Neuron (in vitro differentiated cells): ENCODE measurements at regions not wholly inside any gene's neighbourhood (a gene's known extent, or its start where the extent isn't known, plus 50 kb on each side); places are given as distances from the start of the nearest gene placed in this dataset.
A peak's percentile ranks its signal among the peaks of the same experiment; 100 is the strongest.

ENCODE experiments used
- H2AFZ ChIP-seq: one replicate; pipeline ENCODE4 v1.6.1; 2013; ENCODE audit warnings: low read depth, mild to moderate bottlenecking, inconsistent platforms, low read length, moderate library complexity
- H3K27me3 ChIP-seq: one replicate; pipeline ENCODE4 v1.6.1; 2013; ENCODE audit warnings: low read length; ENCODE audit not compliant: insufficient read depth
- H3K36me3 ChIP-seq: one replicate; pipeline ENCODE4 v1.6.1; 2013; ENCODE audit warnings: low read length; ENCODE audit not compliant: insufficient read depth
- H3K4me1 ChIP-seq: one replicate; pipeline ENCODE4 v1.6.1; 2013; ENCODE audit warnings: low read length; ENCODE audit not compliant: insufficient read depth
- H3K4me3 ChIP-seq: 2 replicates; pipeline ENCODE4 v1.5.1; 2013; ENCODE audit warnings: mild to moderate bottlenecking, low read length, moderate library complexity
- H3K9me3 ChIP-seq: one replicate; pipeline ENCODE4 v1.6.1; 2013; ENCODE audit warnings: low read length

DNA sequence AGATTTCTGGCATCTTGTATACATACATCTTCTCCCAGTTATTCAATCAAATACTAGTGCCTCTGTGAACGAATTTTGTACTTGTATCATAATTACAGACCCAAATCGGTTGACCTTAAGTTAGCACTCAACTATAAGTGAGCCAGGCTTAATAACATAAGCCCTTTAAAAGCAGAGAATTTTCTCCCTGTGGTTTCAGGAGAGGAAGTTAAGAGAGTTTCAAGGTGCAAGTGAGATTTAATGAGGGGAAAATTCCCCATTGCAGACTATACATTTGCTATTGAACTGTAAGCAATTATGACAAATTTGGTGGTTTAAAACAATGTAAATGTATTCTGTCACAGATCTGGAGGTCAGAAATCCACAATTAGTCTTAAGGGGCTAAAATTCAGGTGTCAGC, 261.9 kb upstream of the NREP start:
- Histone ChIP-seq H3K4me3 (no peak overlapping the region), H2AFZ (no peak overlapping the region), H3K36me3 (no peaks in the 10 kb centered on the region), H3K27me3 (no peaks in the 10 kb centered on the region), H3K9me3 (no peaks in the 10 kb centered on the region), H3K4me1 (no peaks in the 10 kb centered on the region)

DNA sequence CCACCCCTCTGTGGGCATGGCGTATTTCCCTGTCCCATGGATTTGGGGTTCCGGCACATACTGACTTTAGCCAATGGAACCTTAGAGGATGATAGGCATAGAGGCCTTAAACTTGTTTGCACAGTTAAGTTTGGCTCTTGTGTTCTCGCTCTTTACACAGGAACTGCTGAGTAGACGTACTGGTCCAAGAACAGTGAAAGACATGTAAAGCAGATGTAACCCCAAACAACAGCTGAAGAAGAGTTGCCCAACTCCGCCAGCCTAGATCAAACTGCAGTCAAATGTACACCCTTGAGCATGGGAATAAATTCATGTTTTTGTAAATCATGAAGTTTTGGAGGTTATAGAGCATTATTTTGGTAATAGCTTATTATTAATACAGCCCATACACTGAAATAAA, 260.0 kb upstream of the NREP start:
- Histone ChIP-seq H3K9me3 (no peaks in the 10 kb centered on the region), H3K27me3 (no peaks in the 10 kb centered on the region), H3K4me3 (no peak overlapping the region), H3K4me1 (peaks cover 7% of the 10 kb centered on the region), H2AFZ (no peak overlapping the region), H3K36me3 (no peaks in the 10 kb centered on the region)

DNA sequence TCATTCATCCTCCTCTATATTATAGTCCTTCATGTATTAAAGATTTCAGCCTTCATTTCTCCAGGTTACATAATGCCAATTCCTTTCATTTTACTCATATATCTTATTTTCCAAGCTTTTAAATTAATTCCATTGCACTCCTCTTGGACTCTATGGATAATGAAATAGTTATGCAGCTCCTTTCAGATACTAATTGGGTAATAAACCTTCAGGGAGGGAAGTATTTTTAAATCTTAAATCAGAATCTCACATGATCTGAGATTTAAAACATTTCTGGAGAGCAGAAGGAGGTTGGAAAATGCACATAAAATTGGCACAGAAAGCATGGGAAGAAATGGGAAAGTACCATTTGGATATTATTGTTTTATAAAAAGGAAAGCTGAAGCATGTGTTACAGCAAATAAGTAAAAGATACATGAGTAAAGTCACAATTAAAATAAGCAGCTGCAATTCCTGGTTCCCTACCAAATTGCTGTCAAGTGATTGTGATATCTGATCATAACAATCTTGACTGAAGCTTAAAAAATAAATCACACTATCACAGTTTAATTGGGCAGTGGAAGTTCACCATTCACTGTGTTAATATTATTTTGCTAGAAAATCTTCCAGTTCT, 257.9 kb upstream of the NREP start:
- peaks cover 10% of the 10 kb centered on the region for H3K4me1 ChIP-seq
- H3K36me3 ChIP-seq = no peaks in the 10 kb centered on the region
- no peaks in the 10 kb centered on the region for H3K27me3 ChIP-seq
- no peaks in the 10 kb centered on the region for H3K9me3 ChIP-seq
- no peak overlapping the region for H2AFZ ChIP-seq
- no peak overlapping the region for H3K4me3 ChIP-seq

DNA sequence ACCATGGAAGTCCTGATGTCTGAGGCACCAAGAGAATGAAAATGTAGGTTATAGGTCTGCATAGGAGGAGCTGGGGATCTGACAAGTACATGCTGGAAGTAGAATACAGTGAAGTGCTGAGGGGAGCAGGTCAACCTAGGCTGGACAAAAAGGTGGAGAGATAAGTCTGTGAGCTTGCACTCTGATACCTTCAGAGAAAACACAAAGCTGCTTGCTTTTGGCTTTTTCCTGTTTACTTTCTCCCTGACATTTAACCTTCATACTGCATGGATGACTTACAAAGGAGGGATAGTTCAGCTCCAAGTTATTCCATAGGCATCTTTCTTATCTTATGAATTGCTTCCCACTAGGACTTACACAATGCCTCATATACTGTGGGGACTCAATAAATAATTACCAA, 256.7 kb upstream of the NREP start:
- Histone ChIP-seq H2AFZ (no peak overlapping the region), H3K27me3 (no peaks in the 10 kb centered on the region), H3K4me3 (no peak overlapping the region), H3K36me3 (no peaks in the 10 kb centered on the region), H3K9me3 (no peaks in the 10 kb centered on the region), H3K4me1 (peaks cover 10% of the 10 kb centered on the region)

DNA sequence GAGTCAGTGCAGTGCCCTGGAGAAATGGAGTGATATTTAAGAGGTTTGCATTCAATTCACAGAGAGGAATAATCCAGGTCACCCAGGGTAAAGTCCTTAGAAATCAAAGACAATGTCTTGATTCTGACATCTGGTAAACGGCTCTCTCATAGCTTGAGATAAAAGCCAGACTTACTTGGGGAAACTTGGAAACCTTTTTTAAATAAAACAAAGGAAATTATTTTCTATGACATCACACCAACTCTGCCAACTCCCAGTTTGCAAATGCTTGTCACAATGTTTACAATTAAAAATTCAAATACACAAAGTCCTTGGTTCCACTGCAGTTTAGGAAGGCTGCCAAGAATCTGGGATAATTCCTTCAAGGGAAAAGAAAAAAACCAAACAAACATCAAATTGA, 255.1 kb upstream of the NREP start:
- Histone ChIP-seq H3K9me3 (no peaks in the 10 kb centered on the region), H3K36me3 (no peaks in the 10 kb centered on the region), H3K4me1 (peaks cover 10% of the 10 kb centered on the region), H3K27me3 (no peaks in the 10 kb centered on the region), H3K4me3 (no peak overlapping the region), H2AFZ (no peak overlapping the region)

DNA sequence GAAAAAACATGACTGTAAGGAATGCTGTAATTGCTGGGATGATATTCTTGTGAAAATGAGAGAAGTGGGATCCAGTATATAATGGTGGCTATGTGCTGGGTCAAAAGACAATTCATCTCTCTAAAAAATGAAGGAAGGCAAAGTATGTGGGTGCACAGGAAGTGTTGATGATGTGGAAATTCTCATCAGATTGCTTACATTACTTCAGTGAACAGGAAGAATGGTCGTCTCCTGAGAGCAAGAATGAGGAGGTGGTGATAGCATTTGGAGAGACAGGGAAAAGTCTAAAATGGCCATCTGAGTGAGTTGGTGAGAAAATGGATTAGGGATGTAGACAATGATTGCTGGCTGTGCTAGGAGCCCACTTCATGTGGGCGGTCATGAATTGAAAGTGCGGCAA, 253.5 kb upstream of the NREP start:
- peaks cover 10% of the 10 kb centered on the region for H3K4me1 ChIP-seq
- H3K36me3 ChIP-seq = no peaks in the 10 kb centered on the region
- H3K4me3 ChIP-seq = no peak overlapping the region
- no peaks in the 10 kb centered on the region for H3K9me3 ChIP-seq
- H2AFZ ChIP-seq = no peak overlapping the region
- H3K27me3 ChIP-seq = no peaks in the 10 kb centered on the region

DNA sequence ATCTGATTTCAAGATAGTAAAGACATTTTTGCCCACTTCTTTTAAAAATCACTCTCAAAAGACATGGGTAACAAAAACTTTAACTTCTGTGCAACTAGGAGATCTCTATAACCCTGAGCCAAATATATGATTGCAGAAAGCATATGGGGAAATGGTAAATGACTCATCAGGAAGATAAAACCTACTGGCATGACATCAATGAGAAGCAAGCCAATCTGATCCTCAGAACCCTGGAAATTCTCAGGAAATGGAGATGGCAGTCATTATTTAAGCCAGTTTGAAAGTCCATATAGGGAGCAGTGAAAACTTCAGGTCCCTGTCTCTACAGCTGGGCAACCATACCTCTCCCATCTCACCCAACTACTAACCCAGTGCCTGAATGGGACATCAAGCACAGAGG, 249.7 kb upstream of the NREP start:
- Histone ChIP-seq H3K4me1 (peaks cover under 1% of the 10 kb centered on the region), H3K9me3 (no peaks in the 10 kb centered on the region), H3K4me3 (no peak overlapping the region), H2AFZ (no peak overlapping the region), H3K36me3 (no peaks in the 10 kb centered on the region), H3K27me3 (no peaks in the 10 kb centered on the region)

DNA sequence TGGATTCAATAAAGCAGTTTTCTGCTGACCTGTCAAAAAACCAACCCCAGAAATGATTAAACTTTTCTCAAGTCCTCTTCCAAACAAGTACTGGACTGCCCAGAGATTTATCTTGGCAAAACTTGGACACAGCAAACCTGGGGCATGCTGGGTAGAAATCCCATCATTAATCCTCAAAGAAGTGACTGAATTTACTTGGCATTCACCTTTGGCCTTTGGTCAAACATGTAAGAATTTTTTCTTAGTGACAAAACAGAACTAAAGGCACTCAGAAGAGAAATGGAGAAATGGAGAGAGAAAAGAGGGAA, 248.6 kb upstream of the NREP start:
- Histone ChIP-seq H3K36me3 (no peaks in the 10 kb centered on the region), H3K4me1 (no peaks in the 10 kb centered on the region), H2AFZ (no peak overlapping the region), H3K9me3 (no peaks in the 10 kb centered on the region), H3K27me3 (no peaks in the 10 kb centered on the region), H3K4me3 (no peak overlapping the region)

DNA sequence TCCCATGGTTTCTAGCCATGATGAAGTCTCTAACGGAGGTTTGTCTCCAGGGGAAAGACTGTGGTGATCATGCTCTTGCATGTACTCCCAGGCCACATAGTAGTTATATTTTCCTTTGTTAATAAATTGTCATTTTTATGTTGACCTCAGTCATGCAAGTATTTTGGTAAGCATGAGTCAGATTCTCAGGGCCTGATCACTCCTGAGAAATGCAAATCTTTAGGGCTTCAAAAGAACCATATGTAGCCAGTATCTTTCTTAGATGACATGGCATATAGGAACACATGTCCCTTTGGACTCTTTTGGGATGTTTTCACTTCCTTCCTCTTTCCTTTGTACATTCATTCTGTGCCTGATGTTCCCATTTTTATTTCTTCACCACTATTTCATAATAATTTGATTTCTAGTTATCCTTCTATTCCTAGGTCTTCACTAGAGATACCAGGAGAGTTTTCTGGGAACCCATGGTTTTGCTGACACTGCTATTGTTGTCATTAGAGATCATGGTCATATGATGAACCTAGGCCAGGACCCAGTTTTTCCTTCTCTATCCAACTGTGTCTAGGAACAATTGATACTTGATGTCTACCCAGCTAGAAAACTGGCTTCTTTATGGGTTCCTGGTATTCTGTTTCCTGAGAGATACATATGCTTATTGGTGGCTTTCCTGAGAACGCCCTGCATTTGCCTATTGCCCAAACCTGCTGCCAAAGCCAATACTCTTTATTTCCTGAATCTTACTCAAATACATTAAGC, 248.1 kb upstream of the NREP start:
- Histone ChIP-seq H3K36me3 (no peaks in the 10 kb centered on the region), H3K27me3 (no peaks in the 10 kb centered on the region), H3K4me3 (no peak overlapping the region), H3K4me1 (no peaks in the 10 kb centered on the region), H3K9me3 (no peaks in the 10 kb centered on the region), H2AFZ (no peak overlapping the region)

DNA sequence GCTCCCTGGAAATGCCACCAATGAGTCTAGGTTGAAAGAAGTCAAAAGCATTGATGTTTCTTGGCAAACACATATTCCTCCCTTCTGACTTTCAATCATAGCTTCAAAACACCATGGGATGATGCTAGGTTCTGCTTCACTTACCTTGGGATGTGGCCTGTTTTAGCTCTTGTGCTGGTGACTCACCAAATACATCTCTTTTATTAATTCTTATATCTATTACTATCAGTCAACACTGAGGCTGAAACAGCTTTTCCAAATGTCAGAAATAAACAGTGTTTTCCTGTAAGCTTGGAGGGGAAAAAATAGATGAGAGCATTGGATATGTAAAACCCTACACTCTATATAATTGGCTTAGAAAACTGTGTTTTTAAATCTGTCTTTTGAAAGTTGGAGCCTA, 245.4 kb upstream of the NREP start:
- Histone ChIP-seq H3K4me1 (no peaks in the 10 kb centered on the region), H2AFZ (no peak overlapping the region), H3K36me3 (no peaks in the 10 kb centered on the region), H3K4me3 (no peak overlapping the region), H3K9me3 (no peaks in the 10 kb centered on the region), H3K27me3 (no peaks in the 10 kb centered on the region)

DNA sequence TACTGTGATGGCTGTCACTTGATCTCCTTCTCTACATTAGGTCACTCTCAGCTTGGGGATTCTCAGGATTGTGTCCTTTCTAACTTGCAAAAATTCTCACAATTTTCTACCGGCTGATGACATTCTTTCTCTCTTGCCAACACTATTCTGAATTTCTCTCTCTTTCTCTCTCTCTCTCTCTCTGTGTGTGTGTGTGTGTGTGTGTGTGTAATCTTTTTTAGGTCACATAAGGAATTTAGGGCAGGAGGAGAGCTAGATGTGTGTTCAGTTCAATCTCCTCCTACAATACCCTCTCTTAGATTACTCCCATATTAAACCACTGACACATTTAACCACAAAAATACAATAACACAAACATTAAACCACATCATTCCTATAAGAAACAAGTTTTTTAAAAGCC, 242.3 kb upstream of the NREP start:
- H3K4me1 ChIP-seq = peaks cover 3% of the 10 kb centered on the region

DNA sequence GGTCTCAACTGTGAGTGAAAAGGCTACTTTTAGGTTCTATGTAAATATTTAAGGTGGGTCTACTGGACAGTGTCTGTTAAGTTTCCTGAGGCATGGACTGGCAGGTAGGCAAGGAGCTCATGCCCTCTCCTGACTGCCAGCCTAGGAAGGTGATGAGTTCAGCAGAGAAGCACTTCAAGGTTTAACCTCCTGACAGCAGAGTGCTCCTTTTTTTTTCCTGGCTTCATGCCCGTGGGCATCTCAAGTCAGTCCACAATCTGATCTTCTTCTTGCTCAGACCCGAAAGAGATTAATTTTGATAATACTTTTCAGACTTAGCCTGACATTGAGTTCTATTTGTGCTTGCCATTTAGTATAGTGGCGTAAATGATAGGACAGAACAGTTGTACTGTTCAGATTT, 241.9 kb upstream of the NREP start:
- H3K9me3 ChIP-seq = no peaks in the 10 kb centered on the region
- H2AFZ ChIP-seq = no peak overlapping the region
- no peaks in the 10 kb centered on the region for H3K27me3 ChIP-seq
- peaks cover 3% of the 10 kb centered on the region for H3K4me1 ChIP-seq
- no peak overlapping the region for H3K4me3 ChIP-seq
- H3K36me3 ChIP-seq = no peaks in the 10 kb centered on the region

More for the DNA sequence above, 242.3 kb upstream of the NREP start:
- Histone ChIP-seq H3K4me3 (no peak overlapping the region), H3K36me3 (no peaks in the 10 kb centered on the region), H3K9me3 (no peaks in the 10 kb centered on the region), H3K27me3 (no peaks in the 10 kb centered on the region), H2AFZ (no peak overlapping the region)

DNA sequence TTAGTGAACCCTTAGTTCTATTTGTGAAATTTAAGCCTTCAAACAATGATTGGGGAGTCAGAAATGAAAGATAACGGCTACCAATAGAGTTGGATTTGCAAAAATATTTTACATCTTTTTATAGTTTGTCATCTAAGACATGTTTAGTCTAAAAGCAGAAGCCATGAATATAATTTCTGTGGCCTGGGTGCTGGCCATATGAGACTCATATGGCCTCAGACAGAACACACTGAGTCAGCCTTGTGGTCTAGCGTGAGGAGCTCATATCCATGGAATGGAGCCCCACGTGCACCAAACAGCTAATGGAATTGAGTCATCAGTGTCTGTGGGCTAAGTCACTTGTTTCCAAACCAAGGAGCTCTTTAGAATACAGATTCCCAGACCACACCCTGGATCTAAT, 240.7 kb upstream of the NREP start:
- H2AFZ ChIP-seq = no peak overlapping the region
- H3K27me3 ChIP-seq = no peaks in the 10 kb centered on the region
- H3K9me3 ChIP-seq = no peaks in the 10 kb centered on the region
- no peaks in the 10 kb centered on the region for H3K36me3 ChIP-seq
- H3K4me3 ChIP-seq = no peak overlapping the region
- peaks cover 3% of the 10 kb centered on the region for H3K4me1 ChIP-seq

DNA sequence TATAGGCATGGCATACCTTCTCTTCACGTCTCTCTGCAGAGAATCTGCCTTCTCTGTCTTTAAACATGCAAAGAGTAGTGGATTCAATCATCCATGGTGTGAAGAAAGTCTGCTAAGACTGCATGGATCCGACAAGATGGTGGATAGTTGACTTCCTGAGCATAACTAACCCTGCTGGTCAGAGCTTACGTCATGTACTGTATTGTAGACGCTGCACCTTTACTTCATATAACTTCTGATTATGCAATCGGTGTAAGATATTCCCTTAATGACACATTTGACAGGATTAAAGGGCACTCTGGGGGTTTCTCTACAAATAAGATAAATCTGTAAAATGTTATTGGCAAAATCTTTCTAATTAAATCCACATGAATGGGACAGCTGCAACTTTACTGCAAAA, 240.3 kb upstream of the NREP start:
- Histone ChIP-seq H3K36me3 (no peaks in the 10 kb centered on the region), H3K4me3 (no peak overlapping the region), H3K27me3 (no peaks in the 10 kb centered on the region), H3K9me3 (no peaks in the 10 kb centered on the region), H3K4me1 (peaks cover 3% of the 10 kb centered on the region), H2AFZ (peak overlapping the region; percentile 40)
